ENCODE measurements at regions not wholly inside any gene's neighbourhood (a gene's known extent, or its start where the extent isn't known, plus 50 kb on each side); places are given as distances from the start of the nearest gene placed in this dataset.

DNA sequence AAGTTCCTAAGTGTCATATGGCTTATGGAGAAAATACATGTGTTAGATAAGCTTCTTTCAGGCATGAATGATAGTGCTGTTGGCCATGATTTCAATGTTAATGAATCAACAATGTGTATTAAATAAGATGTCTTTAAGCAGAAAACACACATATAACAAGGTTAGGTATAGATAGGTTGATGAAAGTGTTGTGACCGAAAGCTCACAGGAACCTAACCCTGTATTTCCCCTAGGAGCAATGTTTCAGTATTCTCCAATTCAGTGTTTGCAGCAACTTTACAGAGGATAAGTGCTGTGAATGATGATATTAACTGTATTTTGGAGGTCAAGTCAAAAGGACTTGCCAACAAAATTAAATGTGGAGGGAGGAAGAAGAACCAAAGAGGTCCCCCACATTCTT is 82.8 kb upstream of the PRDM11 start:
- H3K36me3 ChIP-seq (ENCODE audit: insufficient read depth, low read length): no peaks in the 10 kb centered on the region
- H3K9me3 ChIP-seq (ENCODE audit: insufficient read depth, low read length, severe bottlenecking): peaks cover 5% of the 10 kb centered on the region
- DNase-seq (no peak), ATAC-seq (ENCODE audit: insufficient read depth, low read depth) (no peak)
- TF ChIP-seq, protein P1, sequence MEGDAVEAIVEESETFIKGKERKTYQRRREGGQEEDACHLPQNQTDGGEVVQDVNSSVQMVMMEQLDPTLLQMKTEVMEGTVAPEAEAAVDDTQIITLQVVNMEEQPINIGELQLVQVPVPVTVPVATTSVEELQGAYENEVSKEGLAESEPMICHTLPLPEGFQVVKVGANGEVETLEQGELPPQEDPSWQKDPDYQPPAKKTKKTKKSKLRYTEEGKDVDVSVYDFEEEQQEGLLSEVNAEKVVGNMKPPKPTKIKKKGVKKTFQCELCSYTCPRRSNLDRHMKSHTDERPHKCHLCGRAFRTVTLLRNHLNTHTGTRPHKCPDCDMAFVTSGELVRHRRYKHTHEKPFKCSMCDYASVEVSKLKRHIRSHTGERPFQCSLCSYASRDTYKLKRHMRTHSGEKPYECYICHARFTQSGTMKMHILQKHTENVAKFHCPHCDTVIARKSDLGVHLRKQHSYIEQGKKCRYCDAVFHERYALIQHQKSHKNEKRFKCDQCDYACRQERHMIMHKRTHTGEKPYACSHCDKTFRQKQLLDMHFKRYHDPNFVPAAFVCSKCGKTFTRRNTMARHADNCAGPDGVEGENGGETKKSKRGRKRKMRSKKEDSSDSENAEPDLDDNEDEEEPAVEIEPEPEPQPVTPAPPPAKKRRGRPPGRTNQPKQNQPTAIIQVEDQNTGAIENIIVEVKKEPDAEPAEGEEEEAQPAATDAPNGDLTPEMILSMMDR (IDR thresholded peaks at IDR 0.05; ENCODE audit: borderline replicate concordance, extremely low read depth, low read length, poor library complexity, severe bottlenecking): no peak
- TF ChIP-seq EZH2 (IDR thresholded peaks at IDR 0.05; ENCODE audit: borderline replicate concordance, low read depth, low read length, severe bottlenecking): no peak
- no peak overlapping the region for H3K9ac ChIP-seq (ENCODE audit: low read depth, low read length)
- H3K4me1 ChIP-seq (ENCODE audit: insufficient read depth, low read length): no peaks in the 10 kb centered on the region
- H3K27me3 ChIP-seq (ENCODE audit: insufficient read depth, low read length, poor library complexity): no peaks in the 10 kb centered on the region
- no peaks in the 10 kb centered on the region for H3K79me2 ChIP-seq (ENCODE audit: insufficient read depth, low read length)
- H3K4me2 ChIP-seq (ENCODE audit: insufficient read depth, low read length): no peak overlapping the region
- no peak overlapping the region for H2AFZ ChIP-seq (ENCODE audit: low read depth, low read length)
- no peak overlapping the region for H3K27ac ChIP-seq (ENCODE audit: low read length)
- no peaks in the 10 kb centered on the region for H4K20me1 ChIP-seq (ENCODE audit: insufficient read depth, low read length)
- H3K4me3 ChIP-seq (ENCODE audit: low read depth in 1 of 2, low read length in 2 of 2): no peak overlapping the region

DNA sequence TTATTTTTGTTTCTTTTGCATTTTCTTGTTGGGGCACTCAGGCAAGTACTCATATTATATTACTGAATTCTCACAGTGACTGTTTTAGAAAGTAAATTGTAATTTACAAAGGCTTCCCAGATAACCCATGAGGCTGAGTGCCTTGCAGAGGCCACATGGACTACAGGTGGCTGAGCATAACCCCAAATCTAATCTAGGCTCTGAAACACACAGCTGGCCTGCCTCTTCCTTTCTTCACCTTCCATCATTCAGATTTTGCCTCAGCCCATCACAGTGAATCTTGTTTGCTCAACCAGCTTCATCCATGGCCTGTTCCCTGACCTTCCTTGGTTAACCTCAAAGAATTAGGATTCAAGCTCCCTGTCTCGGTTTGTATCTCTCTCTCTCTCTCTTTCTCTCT is 78.5 kb upstream of the PRDM11 start:
- ATAC-seq (ENCODE audit: insufficient read depth, low read depth) (peak; percentile 45; the same call in 2 of the 3 replicates), DNase-seq (no peak)
- H3K27ac ChIP-seq (ENCODE audit: low read length): no peak overlapping the region
- H3K27me3 ChIP-seq (ENCODE audit: insufficient read depth, low read length, poor library complexity): no peaks in the 10 kb centered on the region
- no peak overlapping the region for H2AFZ ChIP-seq (ENCODE audit: low read depth, low read length)
- TF ChIP-seq EZH2 (IDR thresholded peaks at IDR 0.05; ENCODE audit: borderline replicate concordance, low read depth, low read length, severe bottlenecking): no peak
- TF ChIP-seq, protein P1 (IDR thresholded peaks at IDR 0.05; ENCODE audit: borderline replicate concordance, extremely low read depth, low read length, poor library complexity, severe bottlenecking): no peak
- peaks cover 5% of the 10 kb centered on the region for H3K9me3 ChIP-seq (ENCODE audit: insufficient read depth, low read length, severe bottlenecking)
- no peaks in the 10 kb centered on the region for H4K20me1 ChIP-seq (ENCODE audit: insufficient read depth, low read length)
- H3K4me1 ChIP-seq (ENCODE audit: insufficient read depth, low read length): no peaks in the 10 kb centered on the region
- no peaks in the 10 kb centered on the region for H3K36me3 ChIP-seq (ENCODE audit: insufficient read depth, low read length)
- H3K9ac ChIP-seq (ENCODE audit: low read depth, low read length): no peak overlapping the region
- H3K4me2 ChIP-seq (ENCODE audit: insufficient read depth, low read length): no peak overlapping the region
- H3K79me2 ChIP-seq (ENCODE audit: insufficient read depth, low read length): no peaks in the 10 kb centered on the region
- no peak overlapping the region for H3K4me3 ChIP-seq (ENCODE audit: low read depth in 1 of 2, low read length in 2 of 2)

DNA sequence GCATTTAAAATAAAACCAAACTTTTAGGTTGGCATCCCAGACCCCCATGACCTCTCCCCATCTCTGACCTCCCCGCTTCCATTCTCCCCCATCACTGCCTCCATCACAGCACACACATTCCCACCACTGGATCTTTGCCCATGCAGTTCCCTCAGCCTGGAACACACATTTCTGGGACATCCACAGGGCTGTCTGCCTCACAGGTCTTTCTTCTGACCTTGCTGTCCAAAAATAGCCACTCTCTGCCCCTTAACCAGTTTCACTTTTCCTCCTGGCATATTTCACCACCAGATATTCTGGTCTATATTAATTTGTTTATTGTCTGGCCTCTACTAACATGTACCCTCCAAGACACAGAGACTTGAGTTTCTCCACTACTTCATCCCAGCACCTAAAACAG is 75.2 kb upstream of the PRDM11 start:
- H3K27ac ChIP-seq (ENCODE audit: low read length): no peak overlapping the region
- no peak overlapping the region for H3K9ac ChIP-seq (ENCODE audit: low read depth, low read length)
- no peaks in the 10 kb centered on the region for H3K79me2 ChIP-seq (ENCODE audit: insufficient read depth, low read length)
- H3K27me3 ChIP-seq (ENCODE audit: insufficient read depth, low read length, poor library complexity): no peaks in the 10 kb centered on the region
- no peak overlapping the region for H3K4me2 ChIP-seq (ENCODE audit: insufficient read depth, low read length)
- no peak overlapping the region for H3K4me3 ChIP-seq (ENCODE audit: low read depth in 1 of 2, low read length in 2 of 2)
- no peaks in the 10 kb centered on the region for H3K4me1 ChIP-seq (ENCODE audit: insufficient read depth, low read length)
- H3K9me3 ChIP-seq (ENCODE audit: insufficient read depth, low read length, severe bottlenecking): no peaks in the 10 kb centered on the region
- DNase-seq: no peak
- no peaks in the 10 kb centered on the region for H3K36me3 ChIP-seq (ENCODE audit: insufficient read depth, low read length)
- H2AFZ ChIP-seq (ENCODE audit: low read depth, low read length): no peak overlapping the region
- no peak for TF ChIP-seq EZH2 (IDR thresholded peaks at IDR 0.05; ENCODE audit: borderline replicate concordance, low read depth, low read length, severe bottlenecking)
- TF ChIP-seq, protein P1 (IDR thresholded peaks at IDR 0.05; ENCODE audit: borderline replicate concordance, extremely low read depth, low read length, poor library complexity, severe bottlenecking): no peak
- H4K20me1 ChIP-seq (ENCODE audit: insufficient read depth, low read length): no peaks in the 10 kb centered on the region
- no peak for ATAC-seq (ENCODE audit: insufficient read depth, low read depth)

DNA sequence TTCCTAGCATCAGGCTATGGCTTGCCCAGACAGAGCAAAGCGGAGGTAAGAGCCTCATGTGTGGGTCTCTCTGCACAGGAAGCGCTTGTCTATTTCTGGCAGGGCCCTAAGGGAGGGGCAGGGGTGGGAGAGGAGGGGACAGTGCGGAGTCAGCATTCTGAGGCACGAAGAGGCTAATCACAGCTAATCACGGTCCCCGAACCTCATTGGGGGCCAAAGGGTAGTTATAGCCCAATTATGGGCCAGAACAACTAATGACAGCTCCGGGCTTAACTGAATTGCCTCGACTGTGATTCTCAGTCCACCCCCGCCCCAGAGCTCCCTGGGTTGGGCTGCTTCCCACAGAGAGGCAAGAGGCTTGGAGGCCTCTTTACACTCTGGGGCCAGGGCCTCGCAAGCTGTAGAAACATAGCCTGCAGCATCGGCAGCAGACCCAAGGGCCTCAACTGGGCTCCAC is 72.7 kb upstream of the PRDM11 start:
- no peak for TF ChIP-seq EZH2 (IDR thresholded peaks at IDR 0.05; ENCODE audit: borderline replicate concordance, low read depth, low read length, severe bottlenecking)
- TF ChIP-seq, protein P1 (IDR thresholded peaks at IDR 0.05; ENCODE audit: borderline replicate concordance, extremely low read depth, low read length, poor library complexity, severe bottlenecking): no peak
- H2AFZ ChIP-seq (ENCODE audit: low read depth, low read length): no peak overlapping the region
- DNase-seq (no peak), ATAC-seq (ENCODE audit: insufficient read depth, low read depth) (peak; percentile 41; the same call in 1 of the 3 replicates)
- peaks cover 6% of the 10 kb centered on the region for H3K4me1 ChIP-seq (ENCODE audit: insufficient read depth, low read length)
- H4K20me1 ChIP-seq (ENCODE audit: insufficient read depth, low read length): peaks cover 2% of the 10 kb centered on the region; the same call in 1 of the 2 replicates
- H3K36me3 ChIP-seq (ENCODE audit: insufficient read depth, low read length): no peaks in the 10 kb centered on the region
- H3K4me2 ChIP-seq (ENCODE audit: insufficient read depth, low read length): no peak overlapping the region
- no peak overlapping the region for H3K4me3 ChIP-seq (ENCODE audit: low read depth in 1 of 2, low read length in 2 of 2)
- no peak overlapping the region for H3K27ac ChIP-seq (ENCODE audit: low read length)
- no peak overlapping the region for H3K9ac ChIP-seq (ENCODE audit: low read depth, low read length)
- H3K9me3 ChIP-seq (ENCODE audit: insufficient read depth, low read length, severe bottlenecking): no peaks in the 10 kb centered on the region
- H3K27me3 ChIP-seq (ENCODE audit: insufficient read depth, low read length, poor library complexity): no peaks in the 10 kb centered on the region
- no peaks in the 10 kb centered on the region for H3K79me2 ChIP-seq (ENCODE audit: insufficient read depth, low read length)

All from DND-41 (cell line).